ENCODE measurements at regions not wholly inside any gene's neighbourhood (a gene's known extent, or its start where the extent isn't known, plus 50 kb on each side); places are given as distances from the start of the nearest gene placed in this dataset.

DNA sequence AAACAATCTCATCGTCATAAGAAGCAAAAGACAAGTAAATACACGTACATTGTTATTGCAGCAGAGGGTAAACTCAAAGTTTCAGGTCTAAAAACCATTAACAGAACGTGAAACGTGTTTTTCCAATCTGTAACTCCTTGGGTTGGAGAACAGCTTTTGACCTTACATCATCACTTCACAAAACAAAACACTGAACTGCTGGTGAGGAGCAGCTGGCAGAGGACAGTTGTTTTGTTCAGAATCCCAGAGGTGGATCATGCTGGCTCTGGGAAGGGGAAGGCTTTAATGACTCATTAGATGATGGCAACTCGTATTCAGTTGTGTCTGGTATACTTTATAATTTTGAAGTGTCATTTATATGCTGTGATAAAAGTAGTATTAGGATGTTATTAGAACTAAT lies 923.0 kb upstream of the CELF2 start:
- DNase-seq = no peak

- no peak for DNase-seq
Observed at GRCh38 chr10:10096296-10096695, 921.4 kb upstream of the CELF2 start.

DNA sequence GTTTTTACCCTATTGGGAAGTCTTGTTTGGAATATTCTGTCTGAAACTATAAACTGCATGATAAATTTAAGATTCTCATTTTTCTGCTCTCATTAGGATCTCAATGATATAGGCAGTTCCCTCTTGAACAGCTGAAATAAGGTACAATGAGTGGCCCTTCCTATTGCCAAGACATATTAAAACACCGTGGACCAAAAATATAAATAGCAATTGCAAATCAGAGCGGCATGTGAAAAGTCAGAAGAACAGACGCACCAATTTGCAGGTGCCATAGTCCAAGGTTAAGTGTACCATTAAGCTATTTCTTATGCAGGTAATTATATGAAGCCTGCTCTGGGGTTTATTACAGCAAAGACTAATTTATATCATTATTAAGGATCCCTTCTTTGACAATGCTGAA lies 920.8 kb upstream of the CELF2 start:
- DNase-seq = no peak

DNA sequence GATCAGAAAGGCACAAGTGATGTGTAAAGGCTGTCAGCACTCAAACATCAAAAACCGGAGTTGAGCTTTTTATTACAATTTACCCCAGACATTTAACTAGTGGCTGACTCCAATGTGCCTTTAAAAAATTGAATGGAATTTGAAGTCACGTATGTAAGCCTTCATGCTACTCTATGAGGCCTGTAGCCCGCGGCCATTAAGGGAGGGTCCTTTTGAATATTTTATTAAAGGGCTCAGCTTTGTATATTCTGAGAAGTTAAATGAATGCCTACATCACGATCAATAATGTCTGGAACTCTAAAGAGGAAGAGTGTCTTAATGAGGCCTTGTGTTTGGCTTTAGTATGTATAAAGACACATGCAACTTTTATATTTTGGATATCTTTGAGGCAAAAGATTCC lies 916.6 kb upstream of the CELF2 start:
- DNase-seq = no peak

DNA sequence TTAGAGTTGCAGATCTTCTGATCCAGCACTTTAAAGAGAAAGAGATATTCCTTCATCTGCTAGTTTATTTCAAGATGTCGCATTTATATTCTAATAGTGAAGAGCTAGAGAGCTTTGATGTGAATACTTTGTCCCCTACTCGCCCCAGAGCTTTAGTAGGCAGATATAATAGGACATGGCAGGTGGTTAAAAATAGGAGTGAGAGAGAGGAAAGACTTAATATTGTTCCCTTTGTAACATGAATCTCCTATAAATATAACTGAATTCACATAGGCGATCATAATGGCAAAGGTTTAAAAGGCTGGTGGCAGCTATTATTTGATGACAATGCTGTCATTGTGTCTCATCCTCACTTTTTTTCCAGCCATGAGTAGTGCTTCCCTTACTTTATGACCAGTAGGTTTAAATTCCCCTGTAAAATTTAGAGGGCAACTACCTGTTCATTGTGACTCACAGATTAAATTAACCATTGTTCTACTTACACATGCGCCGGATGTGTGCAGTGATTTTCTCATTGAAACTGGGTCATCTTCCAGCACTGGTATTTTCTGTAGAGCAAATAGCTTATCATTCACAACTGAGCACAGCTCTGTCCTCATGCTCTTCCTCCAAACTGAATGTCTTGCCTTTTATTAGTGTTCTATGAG lies 906.7 kb upstream of the CELF2 start:
- DNase-seq = no peak

DNA sequence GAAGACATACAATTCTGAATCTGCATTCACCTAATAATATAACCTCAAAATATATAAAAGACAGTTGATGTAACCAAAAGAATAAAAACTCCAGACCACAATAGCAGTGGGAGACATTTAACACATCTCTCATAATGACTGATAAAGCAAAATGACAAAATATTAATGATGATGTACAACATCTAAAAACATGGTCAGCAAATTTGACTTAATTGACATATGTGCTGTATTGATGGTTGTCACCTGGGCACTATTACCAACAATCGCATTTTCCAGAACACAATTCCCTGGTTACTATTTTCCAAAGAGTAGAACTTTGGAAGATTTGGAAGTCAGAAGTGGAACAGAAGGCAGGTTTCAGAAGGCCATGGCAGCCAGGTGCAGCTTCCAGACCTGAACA lies 899.5 kb upstream of the CELF2 start:
- DNase-seq = no peak

DNA sequence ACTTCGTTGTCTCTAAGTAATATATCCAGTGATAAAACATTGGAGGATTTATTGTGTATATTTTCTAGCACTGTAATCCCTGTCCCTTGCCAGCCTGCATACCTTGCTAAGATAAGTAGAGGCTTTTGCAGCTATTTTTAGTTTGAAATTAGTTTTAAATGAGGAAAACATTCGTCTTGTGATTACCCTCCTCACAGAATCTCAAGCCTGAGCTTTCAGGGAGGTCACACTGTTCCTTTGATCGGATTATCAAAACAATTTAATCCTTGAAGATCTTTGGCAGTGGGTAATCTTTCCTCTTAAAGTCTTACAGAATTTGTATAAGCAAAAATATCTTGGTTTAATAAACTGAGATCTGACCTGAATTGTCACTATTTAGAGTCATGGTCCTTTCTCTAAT lies 897.0 kb upstream of the CELF2 start:
- no peak for DNase-seq

GRCh38 chr10:10125676-10126075 lies 892.0 kb upstream of the CELF2 start:
- DNase-seq = no peak

DNA sequence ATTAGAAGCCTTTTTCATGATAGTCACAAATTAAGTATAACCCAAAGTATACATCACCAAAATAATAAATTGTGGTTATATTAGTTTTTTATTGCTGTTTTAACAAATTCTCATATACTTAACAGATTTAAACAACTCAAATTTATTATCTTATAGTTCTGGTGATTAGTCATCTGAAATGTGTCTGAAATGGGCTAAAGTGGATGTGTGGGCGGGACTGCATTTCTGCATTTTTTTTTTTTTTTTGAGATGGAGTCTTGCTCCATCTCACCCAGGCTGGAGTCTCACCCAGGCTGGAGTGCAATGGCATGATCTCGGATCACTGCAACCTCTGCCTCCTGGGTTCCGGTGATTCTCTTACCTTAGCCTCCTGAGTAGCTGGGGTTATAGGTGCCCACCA lies 891.5 kb upstream of the CELF2 start:
- no peak for DNase-seq

GRCh38 chr10:10128387-10128786 lies 889.3 kb upstream of the CELF2 start:
- no peak for DNase-seq

DNA sequence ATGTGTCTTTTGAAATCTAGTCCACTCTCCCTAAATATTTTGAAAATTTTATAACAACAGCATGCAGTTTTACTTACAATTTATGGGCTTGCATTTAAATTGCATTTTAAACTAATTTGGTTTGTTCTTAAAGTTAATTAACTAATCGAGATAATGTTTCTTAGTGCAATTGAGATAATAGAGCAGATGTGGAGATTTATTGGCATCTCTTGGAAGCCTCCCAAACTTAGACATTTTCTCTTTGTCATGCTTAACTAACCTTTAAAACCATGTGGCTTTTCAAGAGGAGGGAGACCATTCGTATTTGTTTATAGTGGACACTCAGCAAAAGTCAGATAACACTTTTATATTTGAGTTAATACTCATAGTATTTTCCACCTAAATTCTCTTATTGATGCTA lies 887.0 kb upstream of the CELF2 start:
- no peak for DNase-seq

- no peak for DNase-seq
Observed at GRCh38 chr10:10132009-10132408, 885.7 kb upstream of the CELF2 start.

DNA sequence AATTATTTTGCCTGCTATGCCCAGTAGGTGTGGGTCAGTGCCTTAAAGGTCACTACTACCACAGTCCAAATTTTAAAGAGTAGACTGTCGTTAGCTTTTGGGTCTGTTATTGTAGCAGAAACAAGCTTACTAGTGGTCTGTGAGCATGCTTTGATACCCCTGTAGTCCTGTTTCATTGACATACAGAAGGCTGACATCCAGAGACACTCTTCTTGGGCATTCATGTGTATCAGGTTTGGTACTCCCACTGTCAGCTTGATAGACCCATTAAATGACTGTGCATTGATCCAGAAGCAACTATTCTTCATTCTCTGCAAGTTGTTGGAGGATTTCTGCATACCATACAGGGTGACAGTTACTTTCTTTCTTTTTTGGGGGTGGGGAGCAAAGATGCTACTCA lies 884.4 kb upstream of the CELF2 start:
- DNase-seq = no peak

DNA sequence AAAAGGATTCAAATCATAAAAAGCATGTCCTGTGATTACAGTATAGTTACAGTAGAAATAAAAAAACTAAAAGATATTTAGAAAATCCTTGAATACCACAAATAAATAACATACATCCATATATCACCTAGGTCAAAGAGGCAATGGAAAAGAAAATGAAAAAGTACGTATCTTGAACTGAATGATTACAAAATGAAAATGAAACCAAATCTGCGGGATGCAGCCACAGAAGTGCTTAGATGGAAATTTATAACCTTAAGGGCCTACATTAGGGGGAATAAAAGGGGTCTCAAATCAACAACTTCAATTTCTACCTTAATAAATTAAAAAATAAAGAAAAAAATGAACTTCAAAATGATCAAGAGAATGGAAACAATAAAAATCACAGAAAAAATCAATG lies 879.0 kb upstream of the CELF2 start:
- DNase-seq = peak in 1 of 5 experiments; percentile 47

- DNase-seq = no peak
Observed at GRCh38 chr10:10141782-10142382, 875.8 kb upstream of the CELF2 start.

DNA sequence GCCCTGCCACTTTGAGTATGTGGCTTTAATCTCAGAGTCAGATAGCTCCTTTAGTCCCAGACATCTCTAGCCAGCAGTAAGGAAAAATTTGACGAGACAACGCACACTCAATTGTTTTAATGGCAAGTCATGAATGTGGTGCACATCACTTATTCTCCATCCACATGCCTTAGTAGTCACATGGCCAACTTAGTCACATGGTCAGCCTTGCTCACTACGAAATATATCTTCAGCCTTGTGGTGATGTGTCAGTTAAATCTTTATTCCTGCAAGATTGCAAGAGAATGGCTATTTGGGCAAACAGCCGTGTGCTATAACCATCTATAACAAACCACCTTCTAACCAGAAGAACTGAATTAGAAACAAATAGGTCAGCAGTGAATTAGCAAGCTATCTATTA lies 871.1 kb upstream of the CELF2 start:
- DNase-seq = no peak

- DNase-seq = no peak
Observed at GRCh38 chr10:10149899-10150298, 867.8 kb upstream of the CELF2 start.

GRCh38 chr10:10156917-10157600 lies 860.6 kb upstream of the CELF2 start:
- no peak for DNase-seq

DNA sequence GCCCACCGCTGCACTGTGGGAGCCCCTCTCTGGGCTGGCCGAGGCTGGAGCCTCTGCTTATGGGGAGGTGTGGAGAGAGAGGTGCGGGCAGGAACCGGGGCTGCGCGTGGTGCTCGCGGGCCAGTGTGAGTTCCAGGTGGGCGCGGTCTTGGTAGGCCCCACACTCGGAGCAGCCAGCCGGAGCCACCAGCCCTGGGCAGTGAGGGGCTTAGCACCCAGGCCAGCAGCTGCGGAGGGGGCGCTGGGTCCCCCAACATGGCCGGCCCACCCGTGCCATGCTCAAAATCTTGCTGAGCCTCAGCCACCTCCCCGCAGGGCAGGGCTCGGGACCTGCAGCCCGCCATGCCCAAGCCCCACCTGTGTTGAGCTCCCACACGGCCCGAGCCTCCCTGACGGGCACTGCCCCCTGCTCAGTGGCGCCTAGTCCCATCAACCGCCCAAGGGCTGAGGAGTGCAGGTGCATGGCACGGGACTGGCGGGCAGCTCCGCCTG lies 856.8 kb upstream of the CELF2 start:
- DNase-seq = no peak

- DNase-seq = no peak
Observed at GRCh38 chr10:10164848-10165247, 852.8 kb upstream of the CELF2 start.

DNA sequence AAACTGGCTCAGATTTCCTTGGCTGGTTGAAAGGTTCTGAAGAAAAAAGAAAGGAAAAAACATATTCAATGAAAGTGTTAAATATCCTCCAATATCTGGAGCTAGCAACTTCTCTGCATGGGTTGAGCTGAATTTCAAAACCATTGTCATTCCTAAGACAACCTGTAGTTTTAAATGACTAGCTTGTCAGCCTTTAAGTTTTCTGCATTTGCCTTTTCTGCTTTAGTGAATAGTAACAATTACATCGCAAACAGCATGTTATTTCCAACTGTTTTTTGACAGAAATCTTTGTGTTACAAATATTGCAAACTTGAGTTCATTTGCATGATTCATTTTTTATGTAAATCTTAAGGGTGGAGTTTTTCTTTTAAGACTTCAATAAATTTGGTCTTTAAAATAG lies 852.3 kb upstream of the CELF2 start:
- DNase-seq = no peak

GRCh38 chr10:10178476-10178875 lies 839.2 kb upstream of the CELF2 start:
- no peak for DNase-seq

DNA sequence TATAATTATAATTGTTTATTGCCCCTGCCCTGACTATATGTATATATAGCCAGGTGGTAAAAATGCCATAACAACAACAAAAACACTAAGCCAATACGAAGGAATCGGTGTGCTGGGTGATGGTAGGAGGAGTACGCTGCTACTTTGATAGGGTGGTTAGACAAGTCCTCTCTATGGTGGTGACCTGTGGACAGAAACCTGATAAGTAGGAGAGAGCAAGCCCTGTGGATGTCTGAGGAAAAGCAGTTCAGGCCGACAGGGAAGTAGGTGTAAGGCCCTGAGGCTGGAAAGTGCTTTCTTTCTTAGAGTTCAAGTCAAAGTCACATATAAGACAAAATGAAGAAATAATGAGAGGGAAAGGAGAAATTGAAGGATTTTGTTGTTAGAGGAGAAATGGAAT lies 823.8 kb upstream of the CELF2 start:
- DNase-seq = no peak

GRCh38 chr10:10196701-10197100 lies 821.0 kb upstream of the CELF2 start:
- DNase-seq = no peak

Measured in T-helper 2 cell (primary cell).